ENCODE measurements at regions not wholly inside any gene's neighbourhood (a gene's known extent, or its start where the extent isn't known, plus 50 kb on each side); places are given as distances from the start of the nearest gene placed in this dataset.

- TF ChIP-seq ZNF740 (CRISPR knock-in tag; IDR thresholded peaks at IDR 0.05) (no peak), ZFAT (CRISPR knock-in tag; conservative IDR thresholded peaks at IDR 0.05) (no peak), SRSF9 (IDR thresholded peaks at IDR 0.05; ENCODE audit: borderline replicate concordance, insufficient read depth, low read depth, low read length, poor library complexity, severe bottlenecking) (no peak)
Observed at GRCh38 chr2:128621074-128621473, 302.4 kb upstream of the HS6ST1 start (continued).

GRCh38 chr2:128622371-128622770, 303.7 kb upstream of the HS6ST1 start:
- ChIA-PET CTCF (ENCODE audit: low intra/inter-chr PET ratio, low total read pairs) (no interaction called here), POLR2A (no interaction called here)
- H4K20me1 ChIP-seq (ENCODE audit: insufficient read depth, low read length), result no peaks in the 10 kb centered on the region
- no peak overlapping the region for H3K4me3 ChIP-seq (replicated peaks in 1 of 3; ENCODE audit: insufficient read depth in 1 of 3, low read depth in 2 of 3, low read length in 3 of 3)
- in situ Hi-C loops (cut with HindIII; ENCODE audit: extremely low pct_ligation_motif_present, low pct_unique_long_range_greater_than_20kb) (no loop called here), intact Hi-C loops (cut with micrococcal nuclease; ENCODE audit: unreplicated experiment) (no loop called here)
- peaks cover 1 to 18% of the 10 kb centered on the region in 2 experiments; a peak in 2 of 5 replicates for H3K27me3 ChIP-seq (ENCODE audit: control insufficient read depth in 1 of 2, insufficient read depth in 2 of 2, low read length in 2 of 2)
- 47% methylated on average over 5 of the region's 7 CpGs for WGBS (ENCODE audit: low lambda C conversion rate)
- FAIRE-seq (no peak), ATAC-seq (no peak), DNase-seq (ENCODE audit: low spot score) (no peak)
- no peak overlapping the region for H3K4me2 ChIP-seq (ENCODE audit: low read depth, low read length)
- no TSS peak for BruUV-seq (replicated peaks)
- no peaks in the 10 kb centered on the region for H3K9me3 ChIP-seq (ENCODE audit: low read length)
- no peak overlapping the region for H3K9ac ChIP-seq (ENCODE audit: insufficient read depth, low read depth, low read length)
- H3K79me2 ChIP-seq (ENCODE audit: insufficient read depth, low read length), result no peaks in the 10 kb centered on the region
- H3K27ac ChIP-seq (ENCODE audit: extremely low read length, insufficient read depth, low read length), result no peak overlapping the region
- H2AFZ ChIP-seq (ENCODE audit: low read length), result no peak overlapping the region
- no peaks in the 10 kb centered on the region for H3K36me3 ChIP-seq (replicated peaks in 1 of 2; ENCODE audit: control insufficient read depth in 1 of 2, insufficient read depth in 2 of 2, low read length in 2 of 2)
- H3K4me1 ChIP-seq (ENCODE audit: insufficient read depth, low read length), result peaks cover 16% of the 10 kb centered on the region
- TF ChIP-seq MEF2D (CRISPR knock-in tag; IDR thresholded peaks at IDR 0.05) (no peak), ZNF720 (CRISPR knock-in tag; IDR thresholded peaks at IDR 0.05) (no peak), U2AF2 (IDR thresholded peaks at IDR 0.05; ENCODE audit: low read depth, low read length) (no peak), TFE3 (CRISPR knock-in tag; IDR thresholded peaks at IDR 0.05) (no peak), NR2F6 (IDR thresholded peaks at IDR 0.05) (no peak), NR2F6 (CRISPR knock-in tag; IDR thresholded peaks at IDR 0.05) (no peak), ZNF770 (CRISPR knock-in tag; IDR thresholded peaks at IDR 0.05) (no peak), PRDM15 (CRISPR knock-in tag; IDR thresholded peaks at IDR 0.05) (no peak), PPARG (CRISPR knock-in tag; conservative IDR thresholded peaks at IDR 0.05) (no peak), ZNF652 (CRISPR knock-in tag; IDR thresholded peaks at IDR 0.05; ENCODE audit: borderline replicate concordance, low read depth) (no peak), ZSCAN21 (CRISPR knock-in tag; IDR thresholded peaks at IDR 0.05; ENCODE audit: borderline replicate concordance) (no peak), RARA (CRISPR knock-in tag; IDR thresholded peaks at IDR 0.05) (no peak), E2F2 (CRISPR knock-in tag; IDR thresholded peaks at IDR 0.05; ENCODE audit: borderline replicate concordance) (no peak)
